Tibial artery (tissue), 4 donors: ENCODE measurements at regions not wholly inside any gene's neighbourhood (a gene's known extent, or its start where the extent isn't known, plus 50 kb on each side); places are given as distances from the start of the nearest gene placed in this dataset.

Experiments
- DNase-seq, 2 donors: peaks; one replicate each; pipeline ENCODE4 v3.0.0-alpha.2; 2019
- H3K27ac ChIP-seq, 2 donors: fragments of 200-600 bp; sonication (generic) in 1 of 2; 1 replicate in 1 of 2; 2 replicates in 1 of 2; pipeline ENCODE4 v1.5.1; 2018 to 2019; ENCODE audit warnings: mild to moderate bottlenecking in 1 of 2
- H3K27me3 ChIP-seq, 2 donors: fragments of 200-600 bp; sonication (generic) in 1 of 2; one replicate each; pipeline versions ENCODE4 v1.5.1 to v1.6.0; 2016 to 2019
- H3K36me3 ChIP-seq, 3 donors: fragments of 200-600 bp; sonication (generic) in 2 of 3; one replicate each; pipeline ENCODE4 v1.5.1; 2016 to 2019; ENCODE audit warnings: mild to moderate bottlenecking in 2 of 3
- H3K4me1 ChIP-seq, 4 donors: fragments of 200-600 bp; sonication (generic) in 2 of 4; 1 replicate in 3 of 4; 2 replicates in 1 of 4; pipeline ENCODE4 v1.5.1; 2016 to 2019
- H3K4me3 ChIP-seq, 2 donors: fragments of 200-600 bp; sonication (generic) in 1 of 2; 1 replicate in 1 of 2; 2 replicates in 1 of 2; pipeline ENCODE4 v1.5.1; 2018 to 2019; ENCODE audit warnings: mild to moderate bottlenecking in 2 of 2
- H3K9me3 ChIP-seq, 3 donors: fragments of 200-600 bp; sonication (generic) in 1 of 3; one replicate each; pipeline ENCODE4 v1.5.1; 2016 to 2019
- intact Hi-C: fragments of 100-400 bp; cut with DNase I; formaldehyde crosslinking; loops from one replicate; pipeline ENCODE4 v1.15.0; 2023; ENCODE audit warnings: low total_unique reads
- TF ChIP-seq, protein P1 (sequence below), 2 experiments: fragments of 200-600 bp in 1 of 2; fragments of 450-650 bp in 1 of 2; IDR thresholded peaks; one replicate each; pipeline ENCODE4 v1.5.1; 2017 to 2019; ENCODE audit warnings: antibody characterized with exemption in 2 of 2, mild to moderate bottlenecking in 1 of 2, moderate library complexity in 1 of 2

DNA sequence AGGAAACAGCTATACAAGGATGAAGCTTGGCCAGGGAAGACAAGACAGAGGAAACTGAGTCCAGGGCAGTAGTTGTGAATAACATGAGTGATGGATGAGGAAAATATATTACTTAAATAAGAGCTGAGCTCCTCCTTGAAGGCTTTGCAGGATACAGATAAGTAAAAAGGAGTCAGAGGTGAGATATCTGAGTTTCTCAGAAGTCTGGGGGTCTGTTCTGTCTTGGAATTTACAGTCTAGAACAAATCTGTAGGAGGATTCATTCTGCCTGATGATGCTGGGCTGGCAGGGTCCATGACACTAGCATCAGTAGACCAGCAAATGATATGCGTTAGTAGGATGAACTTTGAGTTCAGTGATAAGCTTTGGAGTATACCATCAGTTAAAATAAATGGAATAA, 266.1 kb upstream of the POGK start:
- intact Hi-C loops: no loop called here
- Histone ChIP-seq H3K27me3 (no peaks in the 10 kb centered on the region), H3K27ac (no peak overlapping the region), H3K36me3 (no peaks in the 10 kb centered on the region), H3K9me3 (no peaks in the 10 kb centered on the region), H3K4me1 (no peaks in the 10 kb centered on the region), H3K4me3 (no peak overlapping the region)
- TF ChIP-seq, protein P1, sequence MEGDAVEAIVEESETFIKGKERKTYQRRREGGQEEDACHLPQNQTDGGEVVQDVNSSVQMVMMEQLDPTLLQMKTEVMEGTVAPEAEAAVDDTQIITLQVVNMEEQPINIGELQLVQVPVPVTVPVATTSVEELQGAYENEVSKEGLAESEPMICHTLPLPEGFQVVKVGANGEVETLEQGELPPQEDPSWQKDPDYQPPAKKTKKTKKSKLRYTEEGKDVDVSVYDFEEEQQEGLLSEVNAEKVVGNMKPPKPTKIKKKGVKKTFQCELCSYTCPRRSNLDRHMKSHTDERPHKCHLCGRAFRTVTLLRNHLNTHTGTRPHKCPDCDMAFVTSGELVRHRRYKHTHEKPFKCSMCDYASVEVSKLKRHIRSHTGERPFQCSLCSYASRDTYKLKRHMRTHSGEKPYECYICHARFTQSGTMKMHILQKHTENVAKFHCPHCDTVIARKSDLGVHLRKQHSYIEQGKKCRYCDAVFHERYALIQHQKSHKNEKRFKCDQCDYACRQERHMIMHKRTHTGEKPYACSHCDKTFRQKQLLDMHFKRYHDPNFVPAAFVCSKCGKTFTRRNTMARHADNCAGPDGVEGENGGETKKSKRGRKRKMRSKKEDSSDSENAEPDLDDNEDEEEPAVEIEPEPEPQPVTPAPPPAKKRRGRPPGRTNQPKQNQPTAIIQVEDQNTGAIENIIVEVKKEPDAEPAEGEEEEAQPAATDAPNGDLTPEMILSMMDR (IDR thresholded peaks at IDR 0.05): no peak
- no peak for DNase-seq

DNA sequence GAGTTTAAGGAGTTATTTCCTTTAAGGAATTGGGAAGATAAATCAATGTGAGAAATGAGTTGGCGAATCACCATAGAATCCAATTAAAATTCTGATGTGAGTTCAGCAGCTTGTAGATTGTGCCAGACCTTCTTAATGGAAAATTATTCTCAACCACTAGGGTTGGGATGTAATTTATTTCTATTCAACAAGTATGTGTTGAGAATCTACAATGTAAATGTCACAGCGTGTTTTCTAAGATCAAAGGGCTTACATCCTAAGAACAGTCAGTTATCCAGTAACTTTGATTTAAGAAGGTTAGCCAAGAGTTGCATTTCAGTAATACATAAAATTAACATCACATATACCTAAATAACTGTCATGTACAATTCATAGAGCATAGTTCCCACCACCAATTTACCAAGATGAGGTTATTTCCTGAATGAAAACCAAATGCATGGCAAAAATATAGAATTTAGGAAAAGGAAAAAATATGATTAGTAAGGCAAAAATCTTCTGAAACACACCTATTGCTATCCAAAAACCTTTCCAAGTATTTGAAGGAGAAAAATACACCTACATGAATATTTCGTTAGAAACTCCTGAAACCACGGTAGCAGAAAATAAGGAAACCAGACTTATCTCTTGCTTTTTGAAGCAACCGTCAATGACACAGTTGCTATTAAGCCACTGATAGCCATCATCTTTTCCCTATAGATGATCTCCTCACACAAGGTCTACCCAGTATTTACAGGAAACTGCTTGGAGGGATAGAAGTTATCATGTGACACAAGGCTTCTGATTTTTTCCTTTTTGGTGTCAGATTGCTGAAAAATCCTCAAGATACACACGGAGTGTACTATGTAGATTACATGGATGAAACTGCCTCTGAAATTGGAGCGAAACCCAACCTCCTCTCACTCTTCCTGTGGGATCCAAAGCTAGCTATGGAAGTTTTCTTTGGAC, 259.4 kb upstream of the POGK start:
- Histone ChIP-seq H3K4me1 (no peaks in the 10 kb centered on the region), H3K36me3 (no peaks in the 10 kb centered on the region), H3K9me3 (no peaks in the 10 kb centered on the region), H3K27ac (no peak overlapping the region), H3K4me3 (no peak overlapping the region), H3K27me3 (no peaks in the 10 kb centered on the region)
- intact Hi-C loops: no loop called here
- no peak for DNase-seq
- TF ChIP-seq, protein P1 (IDR thresholded peaks at IDR 0.05): no peak

DNA sequence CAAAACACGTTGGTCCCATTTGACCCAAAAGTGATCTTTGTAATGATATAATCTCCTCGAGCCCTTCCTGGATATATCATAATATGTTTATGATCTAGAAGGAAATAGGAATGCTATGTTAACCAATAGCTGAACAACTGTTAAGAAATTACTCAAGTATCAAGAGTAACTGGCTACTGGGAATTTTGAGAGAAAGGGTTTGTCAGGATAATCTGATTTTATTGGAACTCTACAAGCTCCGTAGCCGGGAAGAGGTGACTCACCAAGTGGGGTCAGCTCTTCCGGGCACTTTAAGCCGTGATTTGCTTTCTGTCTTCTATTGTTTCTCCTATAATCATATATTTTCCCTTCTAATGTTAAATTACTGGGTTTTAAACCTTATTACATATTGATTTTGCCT, 250.5 kb upstream of the POGK start:
- Histone ChIP-seq H3K27me3 (no peaks in the 10 kb centered on the region), H3K27ac (no peak overlapping the region), H3K4me1 (no peaks in the 10 kb centered on the region), H3K9me3 (no peaks in the 10 kb centered on the region), H3K4me3 (no peak overlapping the region), H3K36me3 (no peaks in the 10 kb centered on the region)
- no peak for DNase-seq
- intact Hi-C loops: loop anchor here (5.0 kb wide), 1 partner anchor 39 kb away; no protein-coding TSS in a partner anchor
- TF ChIP-seq, protein P1 (IDR thresholded peaks at IDR 0.05): no peak

DNA sequence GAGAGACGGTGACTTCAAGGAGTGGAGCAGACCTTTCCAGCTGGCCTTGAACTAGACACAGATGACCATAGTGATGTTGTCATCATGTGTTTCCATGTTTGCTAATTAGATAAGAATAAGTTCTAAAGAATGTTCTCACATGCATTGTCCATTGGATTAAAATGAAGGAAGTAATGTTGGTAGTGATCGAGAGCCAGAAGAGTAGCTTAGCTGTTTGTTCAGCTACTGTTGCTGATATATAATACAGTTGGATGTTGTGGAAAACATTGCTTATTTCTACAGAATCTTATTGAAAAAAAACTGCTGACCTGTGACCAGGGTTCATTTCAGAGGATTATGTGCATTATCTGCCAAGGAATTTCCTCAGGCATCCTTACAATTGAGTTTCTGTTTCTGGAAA, 249.1 kb upstream of the POGK start:
- no peaks in the 10 kb centered on the region for H3K36me3 ChIP-seq
- no peak for DNase-seq
- H3K4me1 ChIP-seq: no peaks in the 10 kb centered on the region
- H3K27me3 ChIP-seq: no peaks in the 10 kb centered on the region
- H3K27ac ChIP-seq: no peak overlapping the region
- TF ChIP-seq, protein P1 (IDR thresholded peaks at IDR 0.05): no peak
- H3K9me3 ChIP-seq: no peaks in the 10 kb centered on the region
- intact Hi-C loops: no loop called here
- no peak overlapping the region for H3K4me3 ChIP-seq

DNA sequence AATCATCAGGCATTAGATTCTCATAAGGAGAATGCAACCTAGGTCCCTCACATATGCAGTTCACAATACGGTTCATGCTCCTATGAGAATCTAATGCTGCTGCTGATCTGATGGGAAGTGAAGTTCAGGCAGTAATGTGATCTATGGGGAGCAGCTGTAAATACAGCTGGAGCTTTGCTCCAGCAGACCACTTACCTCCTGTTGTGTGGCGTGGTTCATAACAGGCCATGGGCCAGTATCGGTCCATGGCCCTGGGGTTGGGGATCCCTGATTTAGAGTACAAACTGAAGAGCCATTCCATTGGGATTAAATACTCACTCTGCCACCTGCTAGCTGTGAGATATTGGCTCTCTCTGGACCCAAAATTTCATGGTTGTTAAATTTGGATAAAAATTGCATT, 244.6 kb upstream of the POGK start:
- no peak overlapping the region for H3K4me3 ChIP-seq
- H3K27ac ChIP-seq: no peak overlapping the region
- no peaks in the 10 kb centered on the region for H3K9me3 ChIP-seq
- DNase-seq: no peak
- no peaks in the 10 kb centered on the region for H3K27me3 ChIP-seq
- intact Hi-C loops: no loop called here
- H3K4me1 ChIP-seq: no peaks in the 10 kb centered on the region
- TF ChIP-seq, protein P1 (IDR thresholded peaks at IDR 0.05): no peak
- no peaks in the 10 kb centered on the region for H3K36me3 ChIP-seq
